HCT116 (cell line): ENCODE measurements at regions not wholly inside any gene's neighbourhood (a gene's known extent, or its start where the extent isn't known, plus 50 kb on each side); places are given as distances from the start of the nearest gene placed in this dataset.

Experiments
- ATAC-seq: fragments of 200-7000 bp; cut with Tn5 transposase; 2 replicates; pipeline ENCODE4 v1.9.1; 2020; ENCODE audit warnings: mild to moderate bottlenecking, moderate library complexity
- BruUV-seq: library from RNA; stranded (reverse); fragments of 400-500 nt; replicated peaks from 2 replicates; lab custom pipeline; 2021; lab: Mats Ljungman, UMichigan
- CTCF ChIA-PET: fragments of 300-600 bp; sonication (Branson Sonifier 250); formaldehyde crosslinking; loops from one replicate; lab custom pipeline; 2021; ENCODE audit warnings: antibody characterized with exemption; lab: Charles Lee
- POLR2A ChIA-PET: fragments of 300-600, 350-600 bp; sonication (Branson Sonifier 250); formaldehyde crosslinking; loops from one replicate; lab custom pipeline; 2021; ENCODE audit warnings: antibody characterized with exemption; lab: Charles Lee
- RAD21 ChIA-PET, 2 experiments: fragments of 300-600 bp; sonication (Branson Sonifier 250); formaldehyde crosslinking; loops; one replicate each; lab custom pipeline; 2023; ENCODE audit warnings: low total read pairs in 2 of 2; ENCODE audit not compliant: uncharacterized antibody in 2 of 2, unreplicated experiment in 2 of 2, low non-redundant PET in 1 of 2; lab: Charles Lee
- DNase-seq: peaks from one replicate; pipeline ENCODE4 v3.0.0-alpha.2; 2010; ENCODE audit warnings: low read depth, low spot score
- H2AFZ ChIP-seq: fragments of 200-600 bp; shearing (Covaris generic), sonication (generic); 2 replicates; pipeline ENCODE4 v1.6.1; 2017; ENCODE audit warnings: low read depth, mixed run types, mixed read lengths, antibody characterized with exemption, low read length; ENCODE audit not compliant: poor library complexity, severe bottlenecking
- H3K27ac ChIP-seq: 2 replicates; pipeline ENCODE4 v1.5.1; 2012; ENCODE audit warnings: low read depth, low read length
- H3K27me3 ChIP-seq: fragments of 200-600 bp; sonication (generic); 2 replicates; pipeline ENCODE4 v1.6.1; 2016; ENCODE audit warnings: mixed run types, low read length, mixed read lengths; ENCODE audit not compliant: insufficient read depth
- H3K36me3 ChIP-seq, 2 experiments: fragments of 200-500 bp in 1 of 2; fragments of 200-600 bp in 1 of 2; sonication (Bioruptor generic) in 1 of 2; sonication (generic) in 1 of 2; 2 replicates each; pipeline versions ENCODE4 v1.5.1 to v1.6.1; 2014 to 2016; ENCODE audit warnings: low read length in 2 of 2, inconsistent platforms in 1 of 2, mixed read lengths in 1 of 2, mixed run types in 1 of 2; ENCODE audit not compliant: insufficient read depth in 2 of 2, control insufficient read depth in 1 of 2
- H3K4me1 ChIP-seq, 2 experiments: fragments of 200-600 bp in 1 of 2; sonication (generic) in 1 of 2; 2 replicates each; pipeline versions ENCODE4 v1.5.1 to v1.6.1; 2012 to 2017; ENCODE audit warnings: low read length in 2 of 2, inconsistent platforms in 1 of 2, mild to moderate bottlenecking in 1 of 2, mixed read lengths in 1 of 2, mixed run types in 1 of 2, moderate library complexity in 1 of 2; ENCODE audit not compliant: insufficient read depth in 2 of 2, control insufficient read depth in 1 of 2
- H3K4me2 ChIP-seq: fragments of 200-600 bp; sonication (generic); 2 replicates; pipeline ENCODE4 v1.6.1; 2017; ENCODE audit warnings: mixed run types, low read length, mixed read lengths
- H3K4me3 ChIP-seq, 2 experiments: fragments of 200-600 bp in 1 of 2; sonication (generic) in 1 of 2; replicated peaks in 1 of 2; 2 replicates each; pipeline ENCODE4 v1.5.1; 2011 to 2016; ENCODE audit warnings: low read length in 2 of 2, control low read depth in 1 of 2, low read depth in 1 of 2, mild to moderate bottlenecking in 1 of 2, mixed read lengths in 1 of 2, mixed run types in 1 of 2
- H3K79me2 ChIP-seq: fragments of 200-600 bp; sonication (generic); 2 replicates; pipeline ENCODE4 v1.6.1; 2017; ENCODE audit warnings: mild to moderate bottlenecking, mixed run types, low read length, moderate library complexity, mixed read lengths; ENCODE audit not compliant: insufficient read depth
- H3K9ac ChIP-seq: fragments of 200-600 bp; sonication (generic); 2 replicates; pipeline ENCODE4 v1.6.1; 2016; ENCODE audit warnings: low read length, mixed read lengths
- H3K9me2 ChIP-seq: fragments of 200-600 bp; sonication (generic), shearing (Covaris generic); 2 replicates; pipeline ENCODE4 v1.6.1; 2017; ENCODE audit warnings: mixed run types, mild to moderate bottlenecking, moderate library complexity; ENCODE audit not compliant: insufficient read depth
- H3K9me3 ChIP-seq, 2 experiments: fragments of 200-500 bp in 1 of 2; fragments of 200-600 bp in 1 of 2; sonication (Bioruptor generic) in 1 of 2; sonication (generic) in 1 of 2; 2 replicates each; pipeline ENCODE4 v1.6.1; 2014 to 2017; ENCODE audit warnings: low read length in 2 of 2, mixed read lengths in 2 of 2, inconsistent platforms in 1 of 2, low read depth in 1 of 2, mild to moderate bottlenecking in 1 of 2, mixed run types in 1 of 2, moderate library complexity in 1 of 2; ENCODE audit not compliant: control insufficient read depth in 1 of 2, insufficient read depth in 1 of 2
- H4K20me1 ChIP-seq: fragments of 200-600 bp; sonication (generic), shearing (Covaris generic); 2 replicates; pipeline ENCODE4 v1.6.1; 2017; ENCODE audit warnings: mixed run types, mild to moderate bottlenecking, moderate library complexity; ENCODE audit not compliant: insufficient read depth
- CBX3 ChIP-seq: IDR thresholded peaks from 2 replicates; pipeline ENCODE4 v1.6.1; 2012; ENCODE audit warnings: low read depth
- CEBPB ChIP-seq: IDR thresholded peaks from 2 replicates; pipeline ENCODE4 v1.6.1; 2012; ENCODE audit warnings: low read depth
- CTCF ChIP-seq, 3 experiments: fragments of 200-600 bp in 1 of 3; sonication (generic) in 1 of 3; IDR thresholded peaks in 2 of 3; conservative IDR thresholded peaks in 1 of 3; 2 replicates each; pipeline ENCODE4 v1.5.1; 2012 to 2017; ENCODE audit warnings: low read depth in 2 of 3, low read length in 2 of 3, antibody characterized with exemption in 1 of 3, borderline replicate concordance in 1 of 3, control low read depth in 1 of 3, mild to moderate bottlenecking in 1 of 3, mixed read lengths in 1 of 3, mixed run types in 1 of 3, moderate library complexity in 1 of 3; ENCODE audit not compliant: insufficient read depth in 1 of 3
- ELF1 ChIP-seq: IDR thresholded peaks from 2 replicates; pipeline ENCODE4 v1.6.1; 2012; ENCODE audit warnings: low read depth, borderline replicate concordance
- EZH2 ChIP-seq: fragments of 200-600 bp; sonication (generic); IDR thresholded peaks from 2 replicates; pipeline ENCODE4 v1.6.1; 2017; ENCODE audit warnings: antibody characterized with exemption, mixed run types
- EZH2phosphoT487 ChIP-seq: fragments of 200-600 bp; IDR thresholded peaks from 2 replicates; pipeline ENCODE4 v1.6.1; 2018; ENCODE audit warnings: antibody characterized with exemption, borderline replicate concordance
- FOSL1 ChIP-seq: IDR thresholded peaks from 2 replicates; pipeline ENCODE4 v1.6.1; 2012; ENCODE audit warnings: low read depth
- JUND ChIP-seq: IDR thresholded peaks from 2 replicates; pipeline ENCODE4 v1.6.1; 2012
- MAX ChIP-seq: IDR thresholded peaks from 2 replicates; pipeline ENCODE4 v1.6.1; 2012
- POLR2A ChIP-seq: IDR thresholded peaks from 2 replicates; pipeline ENCODE4 v1.7.0; 2011; ENCODE audit warnings: borderline replicate concordance; ENCODE audit not compliant: insufficient read depth, insufficient read length; ENCODE audit errors: extremely low read depth
- POLR2AphosphoS5 ChIP-seq: IDR thresholded peaks from 2 replicates; pipeline ENCODE4 v1.6.1; 2011; ENCODE audit warnings: mild to moderate bottlenecking, low read depth, low read length, moderate library complexity
- RAD21 ChIP-seq: IDR thresholded peaks from 2 replicates; pipeline ENCODE4 v1.6.1; 2012; ENCODE audit warnings: low read depth, mild to moderate bottlenecking
- REST ChIP-seq: IDR thresholded peaks from 2 replicates; pipeline ENCODE4 v1.6.1; 2012; ENCODE audit warnings: low read depth
- SIN3A ChIP-seq: IDR thresholded peaks from 2 replicates; pipeline ENCODE4 v1.6.1; 2012; ENCODE audit warnings: low read depth
- YY1 ChIP-seq: IDR thresholded peaks from 2 replicates; pipeline ENCODE4 v1.6.1; 2011; ENCODE audit warnings: low read length, low read depth, moderate library complexity, mild to moderate bottlenecking; ENCODE audit not compliant: insufficient replicate concordance; ENCODE audit errors: extremely low read depth
- ZBTB33 ChIP-seq: IDR thresholded peaks from 2 replicates; pipeline ENCODE4 v1.6.1; 2011; ENCODE audit warnings: mild to moderate bottlenecking, low read length, moderate library complexity; ENCODE audit not compliant: insufficient replicate concordance; ENCODE audit errors: extremely low read depth
- ZFX ChIP-seq: fragments of 450-650 bp; IDR thresholded peaks from 2 replicates; pipeline ENCODE4 v1.6.1; 2017
- ZNF274 ChIP-seq: fragments of 200-500 bp; sonication (Bioruptor generic); IDR thresholded peaks from 2 replicates; pipeline ENCODE4 v1.6.1; 2014; ENCODE audit warnings: mild to moderate bottlenecking, low read depth, low read length, inconsistent platforms
- intact Hi-C: fragments of 100-400 bp; cut with micrococcal nuclease; formaldehyde crosslinking; loops from 2 replicates; pipeline ENCODE4 v1.10.0; 2022
- TF ChIP-seq, protein P1 (sequence below): IDR thresholded peaks from 2 replicates; pipeline ENCODE4 v1.6.1; 2012

- Histone ChIP-seq H3K9me2 (no peaks in the 10 kb centered on the region), H3K4me2 (no peak overlapping the region), H3K4me1 (no peaks in the 10 kb centered on the region), H3K27me3 (no peaks in the 10 kb centered on the region), H3K36me3 (no peaks in the 10 kb centered on the region), H3K27ac (no peak overlapping the region), H4K20me1 (no peaks in the 10 kb centered on the region), H3K9ac (no peak overlapping the region), H3K79me2 (no peaks in the 10 kb centered on the region), H2AFZ (no peak overlapping the region), H3K9me3 (no peaks in the 10 kb centered on the region), H3K4me3 (no peak overlapping the region)
- no TSS peak for BruUV-seq
- intact Hi-C loops = no loop called here
- TF ChIP-seq JUND (no peak), RAD21 (no peak), ZNF274 (no peak), ZBTB33 (no peak), REST (no peak), SIN3A (no peak), POLR2AphosphoS5 (no peak), POLR2A (no peak), ZFX (no peak), CEBPB (no peak), MAX (no peak), CTCF (IDR thresholded peaks at IDR 0.05 in 2 of 3, conservative IDR thresholded peaks at IDR 0.05 in 1 of 3; ENCODE audit: borderline replicate concordance in 1 of 3, insufficient read depth in 1 of 3, low read depth in 2 of 3, low read length in 2 of 3) (no peak), EZH2phosphoT487 (no peak), EZH2 (no peak), ELF1 (no peak), YY1 (no peak), CBX3 (no peak), FOSL1 (no peak)
- TF ChIP-seq, protein P1, sequence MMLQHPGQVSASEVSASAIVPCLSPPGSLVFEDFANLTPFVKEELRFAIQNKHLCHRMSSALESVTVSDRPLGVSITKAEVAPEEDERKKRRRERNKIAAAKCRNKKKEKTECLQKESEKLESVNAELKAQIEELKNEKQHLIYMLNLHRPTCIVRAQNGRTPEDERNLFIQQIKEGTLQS = no peak
- RAD21 ChIA-PET = no interaction called here
- CTCF ChIA-PET = no interaction called here
- no peak for DNase-seq
- POLR2A ChIA-PET = no interaction called here
- no peak for ATAC-seq
Measured at GRCh38 chr2:200221055-200221955, 85.2 kb upstream of the SPATS2L start.
